Keratinocyte (primary cell): ENCODE measurements at regions not wholly inside any gene's neighbourhood (a gene's known extent, or its start where the extent isn't known, plus 50 kb on each side); places are given as distances from the start of the nearest gene placed in this dataset.

Experiments used
- CTCF ChIP-seq, 3 experiments: IDR thresholded peaks in 1 of 3; conservative IDR thresholded peaks in 1 of 3; optimal IDR thresholded peaks in 1 of 3; 2 replicates in 2 of 3; 3 replicates in 1 of 3; pipeline versions ENCODE3 to v1.5.1; 2011; ENCODE audit warnings: low read length in 3 of 3, mild to moderate bottlenecking in 3 of 3, moderate library complexity in 2 of 3, control low read depth in 1 of 3, inconsistent platforms in 1 of 3; ENCODE audit not compliant: insufficient read depth in 2 of 3; ENCODE audit errors: extremely low read depth in 1 of 3
- EZH2 ChIP-seq: IDR thresholded peaks from one replicate; pipeline ENCODE4 v1.6.1; 2012; ENCODE audit warnings: inconsistent platforms, mild to moderate bottlenecking, low read length, moderate library complexity

DNA sequence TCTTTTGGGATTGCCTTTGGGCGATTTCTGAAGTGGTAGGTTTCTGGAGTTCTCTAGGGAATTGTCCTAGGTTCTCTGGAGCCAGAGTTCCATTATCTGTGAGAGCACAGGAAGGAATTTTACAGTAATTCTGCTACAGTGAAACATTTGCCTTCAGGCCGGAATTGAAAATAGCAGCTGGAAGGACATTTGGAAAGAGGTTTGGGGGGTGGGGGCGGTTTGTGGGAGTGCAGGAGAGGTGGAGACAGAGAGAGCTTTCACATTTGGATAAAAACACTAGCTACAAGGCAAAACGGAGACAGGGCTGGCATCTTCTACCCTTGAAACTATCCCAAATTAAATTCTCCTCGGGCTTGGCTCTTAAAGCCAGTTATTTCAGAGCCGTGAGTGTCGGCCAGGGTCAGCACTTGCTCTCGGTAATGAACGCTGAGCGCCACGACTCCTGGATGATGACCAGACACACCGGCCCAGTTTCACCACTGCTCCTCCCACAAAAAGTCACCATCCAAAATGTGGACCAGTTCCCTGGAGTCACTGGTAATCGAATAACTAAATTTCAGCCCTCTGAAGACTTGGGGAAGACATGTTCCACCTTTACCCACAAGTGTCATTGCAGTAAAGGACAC, 67.7 kb upstream of the TANC2 start:
- no peak for TF ChIP-seq CTCF (optimal IDR thresholded peaks at IDR 0.05 in 1 of 3, IDR thresholded peaks at IDR 0.05 in 1 of 3, conservative IDR thresholded peaks at IDR 0.05 in 1 of 3; ENCODE audit: extremely low read depth in 1 of 3, insufficient read depth in 2 of 3, low read length in 3 of 3)
- TF ChIP-seq EZH2, result no peak
